GM18519 (cell line): ENCODE measurements at regions not wholly inside any gene's neighbourhood (a gene's known extent, or its start where the extent isn't known, plus 50 kb on each side); places are given as distances from the start of the nearest gene placed in this dataset.
"Not testable (repeated sequence)": the region's sequence is repeated elsewhere in the genome, so short reads cannot be mapped to it uniquely, and the experiment has no call there.

Experiments
- ATAC-seq: cut with Tn5 transposase; IDR thresholded peaks from one replicate; pipeline ENCODE4 v1.9.1; 2021; ENCODE audit warnings: mild to moderate bottlenecking, moderate library complexity; ENCODE audit not compliant: unreplicated experiment, low FRiP score

DNA sequence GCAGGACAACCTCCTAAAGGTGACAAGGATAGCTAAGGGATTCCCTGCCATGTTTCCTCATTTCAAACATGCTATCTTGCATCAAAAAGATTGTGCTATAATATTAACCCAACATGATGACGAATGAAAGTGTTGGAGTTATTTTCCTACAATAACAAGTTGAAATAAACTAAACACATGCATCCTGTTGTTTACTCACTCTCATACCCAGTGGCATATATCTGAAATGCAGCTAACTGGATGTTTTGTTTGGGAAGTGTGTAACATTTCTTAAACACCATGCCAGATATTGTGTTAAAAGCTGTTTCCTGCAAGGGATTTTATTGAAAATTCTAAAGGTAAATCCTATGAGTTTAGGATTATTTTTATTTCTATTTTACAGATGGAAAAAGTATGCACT lies 139.6 kb downstream of the TFPI2 start:
- no peak for ATAC-seq

DNA sequence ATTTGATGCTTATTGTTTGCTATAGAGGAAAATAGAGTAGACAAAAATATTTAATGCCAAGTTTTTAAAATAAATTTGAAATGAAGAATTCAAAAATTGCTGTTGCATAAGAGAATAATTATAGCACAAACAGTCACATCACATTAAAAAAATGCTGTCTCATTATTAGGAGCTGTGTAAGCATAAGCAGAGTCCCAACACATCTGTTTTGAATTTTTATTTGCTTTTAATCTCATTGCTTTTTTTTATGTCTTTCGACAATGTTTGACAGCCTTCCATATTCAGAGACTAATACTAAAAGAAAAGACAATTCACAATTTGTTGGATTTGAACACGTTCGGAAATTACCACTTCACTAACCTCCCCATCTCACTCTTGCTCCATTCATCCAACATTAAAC lies 143.5 kb downstream of the TFPI2 start:
- ATAC-seq, result no peak

DNA sequence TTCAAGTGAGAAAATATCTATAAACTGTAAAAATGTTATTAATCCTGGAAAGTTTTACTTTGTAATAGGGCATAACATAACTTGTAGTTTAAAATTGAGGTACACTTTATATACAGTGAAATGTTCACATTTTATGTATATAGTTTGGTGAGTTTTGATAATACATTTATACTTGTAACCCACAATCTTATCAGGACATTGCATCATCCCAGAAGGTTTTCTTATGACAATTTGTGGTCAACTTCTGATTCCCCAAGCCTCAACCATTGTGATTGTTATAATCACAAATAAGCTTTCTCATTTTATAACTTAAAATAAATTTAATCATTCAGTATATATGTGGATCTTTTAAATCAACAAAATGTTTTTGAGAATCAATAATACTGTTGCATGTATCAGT lies 151.1 kb downstream of the TFPI2 start:
- ATAC-seq, result no peak

DNA sequence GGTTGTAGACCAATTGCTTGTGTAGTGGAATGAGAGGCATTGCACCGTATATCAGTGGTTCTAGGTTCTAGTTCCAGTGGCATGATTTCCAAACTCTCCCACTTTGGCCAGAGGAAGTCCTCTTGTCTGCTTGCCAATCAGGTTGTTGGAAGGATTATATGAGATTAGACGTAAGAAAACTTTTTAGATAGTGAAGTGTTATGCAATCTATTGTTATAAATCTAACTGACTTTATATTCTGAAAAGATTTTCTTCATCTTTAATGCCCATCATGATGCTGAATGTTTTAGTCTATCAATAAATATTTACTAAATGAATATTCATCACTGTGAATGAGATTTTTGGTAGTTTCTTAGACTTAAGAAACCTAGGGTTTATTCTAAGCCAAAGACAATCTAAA lies 152.6 kb downstream of the TFPI2 start:
- ATAC-seq, result no peak

DNA sequence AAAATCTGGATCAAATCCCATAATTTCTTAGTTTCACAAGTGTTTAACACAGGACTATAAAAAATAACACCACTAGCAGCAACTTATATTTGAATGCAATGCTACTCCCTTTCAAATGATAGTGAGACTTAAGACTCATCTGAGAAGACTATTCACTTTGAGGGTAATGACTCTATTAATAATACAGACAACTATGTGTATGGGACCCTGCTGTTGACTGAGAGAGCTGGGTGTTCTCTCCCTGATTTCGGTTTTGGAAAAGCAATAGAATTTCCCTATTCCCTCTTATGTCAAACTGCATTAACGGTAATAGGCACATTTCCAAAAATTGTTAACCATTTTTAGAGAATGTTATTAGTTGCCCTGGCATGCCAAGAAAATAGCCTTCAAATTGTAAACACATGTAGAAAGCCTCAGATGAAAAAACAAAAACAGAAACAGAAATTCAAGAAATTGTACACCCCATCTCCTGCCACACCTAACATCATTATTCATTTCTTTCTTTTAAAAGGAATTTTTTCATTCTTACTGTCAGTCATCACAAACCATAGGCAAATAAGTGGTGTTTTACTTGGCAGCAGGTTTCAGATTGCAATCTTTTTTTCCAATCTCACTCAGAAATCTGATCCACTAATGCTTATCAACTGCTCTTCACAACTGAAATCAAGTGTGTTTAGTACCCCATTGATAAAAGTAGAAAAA lies 153.7 kb downstream of the TFPI2 start:
- no peak for ATAC-seq

DNA sequence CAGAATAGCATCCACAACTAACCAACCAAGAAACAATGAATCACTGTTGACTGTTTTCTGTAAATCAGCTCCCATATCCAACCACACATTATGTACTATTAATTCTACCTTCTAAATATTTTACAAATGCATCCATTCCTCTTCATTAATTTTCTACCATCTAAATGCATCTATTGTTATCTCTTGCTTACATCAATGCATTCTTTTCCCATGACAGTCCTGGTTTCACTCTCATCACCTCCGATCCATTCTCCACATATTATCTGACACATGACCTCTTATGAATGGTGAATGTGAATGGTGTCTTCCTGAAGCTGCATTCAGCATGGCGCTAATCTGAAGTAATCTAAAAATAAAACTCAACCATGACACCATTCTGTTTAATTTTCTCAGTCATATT lies 153.8 kb upstream of the CALCR start:
- ATAC-seq, result no peak

DNA sequence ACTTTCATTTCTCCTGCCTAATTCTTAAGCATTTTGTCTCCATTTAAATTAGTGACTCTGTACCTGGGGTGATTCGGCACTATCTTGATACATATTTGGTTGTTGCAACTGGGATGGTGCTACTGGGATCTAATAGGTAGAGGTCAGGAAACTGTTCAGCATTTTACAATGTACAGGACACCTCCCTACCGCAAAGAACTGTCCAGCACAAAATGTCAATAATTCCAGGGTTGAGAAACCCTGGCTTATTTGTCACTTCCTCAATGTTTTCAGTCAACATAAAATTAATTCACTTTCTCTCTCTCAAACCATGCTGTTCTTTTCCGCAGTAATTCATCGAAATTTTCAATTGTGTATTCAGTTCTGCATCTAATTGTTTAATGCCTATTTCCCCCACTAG lies 151.4 kb upstream of the CALCR start:
- ATAC-seq, result no peak

DNA sequence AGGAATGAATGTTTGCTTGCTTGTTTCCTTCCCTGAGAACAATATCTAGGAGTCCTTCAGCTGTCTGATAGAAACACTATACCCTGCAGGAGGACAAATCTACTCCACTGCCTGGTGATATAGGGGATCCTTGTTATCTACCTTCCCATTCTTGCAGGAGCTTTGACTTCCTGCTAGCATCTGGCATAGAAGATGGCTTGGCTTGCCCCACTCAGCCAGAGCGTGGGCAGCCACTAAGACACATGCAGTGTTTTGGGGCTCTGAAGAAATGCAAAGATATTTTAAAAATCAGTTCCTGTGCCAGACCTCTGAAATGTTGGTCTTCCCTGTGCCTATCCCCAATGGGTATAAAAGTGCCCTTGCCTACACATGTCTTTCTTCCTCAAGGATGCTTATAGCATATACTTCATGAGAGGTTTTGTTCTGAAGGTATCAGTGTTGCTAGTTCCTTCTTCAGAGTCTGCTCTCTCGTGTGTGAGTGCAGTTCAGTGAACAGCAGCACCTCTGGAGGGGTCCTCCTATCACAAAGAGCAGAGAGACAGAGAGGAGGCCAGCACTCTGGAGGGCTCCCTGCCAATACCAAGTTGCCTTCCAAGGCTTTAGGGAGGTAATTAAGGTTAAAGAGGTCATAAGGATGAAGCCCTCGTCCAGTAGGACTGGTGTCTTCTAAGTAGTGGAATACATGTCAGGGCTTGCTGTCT lies 149.1 kb upstream of the CALCR start:
- ATAC-seq, result no peak

DNA sequence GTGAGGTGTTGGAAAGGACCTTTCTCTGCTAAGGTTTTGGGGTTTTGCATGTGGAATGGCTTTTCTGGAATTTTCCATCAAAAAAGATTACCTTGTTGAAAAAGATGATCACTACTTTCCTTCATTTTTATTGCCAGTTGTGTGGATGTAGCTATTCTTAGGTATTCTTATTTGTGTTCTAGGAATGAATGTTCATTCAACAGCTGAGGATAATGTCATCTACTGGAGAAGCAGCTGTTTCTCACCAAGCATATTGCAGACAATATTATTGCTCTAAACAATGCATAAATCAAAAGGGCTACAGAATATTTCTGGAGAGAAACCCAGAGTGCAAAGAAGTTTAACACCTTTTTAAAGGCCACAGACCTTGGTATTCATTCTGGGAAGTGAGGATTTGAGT lies 145.6 kb upstream of the CALCR start:
- ATAC-seq, result no peak

DNA sequence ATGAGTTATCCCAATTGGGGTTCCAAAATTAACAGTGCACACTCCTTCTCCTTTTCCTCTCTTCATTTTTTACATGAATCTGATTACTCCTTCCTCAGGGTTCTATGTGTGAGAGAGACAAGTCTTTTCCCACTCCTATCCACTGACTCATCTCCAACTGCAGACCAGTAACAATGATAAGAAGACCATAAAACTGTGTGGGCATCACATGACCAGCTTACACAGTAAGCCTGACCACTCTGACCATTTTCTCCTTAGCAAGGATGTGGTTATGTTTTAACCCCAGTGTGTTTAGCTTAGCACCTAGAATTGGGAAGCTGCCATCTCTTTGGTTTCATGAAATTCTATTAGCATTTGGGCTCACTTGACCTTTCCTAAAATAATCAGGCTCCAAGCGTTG lies 145.0 kb upstream of the CALCR start:
- no peak for ATAC-seq

DNA sequence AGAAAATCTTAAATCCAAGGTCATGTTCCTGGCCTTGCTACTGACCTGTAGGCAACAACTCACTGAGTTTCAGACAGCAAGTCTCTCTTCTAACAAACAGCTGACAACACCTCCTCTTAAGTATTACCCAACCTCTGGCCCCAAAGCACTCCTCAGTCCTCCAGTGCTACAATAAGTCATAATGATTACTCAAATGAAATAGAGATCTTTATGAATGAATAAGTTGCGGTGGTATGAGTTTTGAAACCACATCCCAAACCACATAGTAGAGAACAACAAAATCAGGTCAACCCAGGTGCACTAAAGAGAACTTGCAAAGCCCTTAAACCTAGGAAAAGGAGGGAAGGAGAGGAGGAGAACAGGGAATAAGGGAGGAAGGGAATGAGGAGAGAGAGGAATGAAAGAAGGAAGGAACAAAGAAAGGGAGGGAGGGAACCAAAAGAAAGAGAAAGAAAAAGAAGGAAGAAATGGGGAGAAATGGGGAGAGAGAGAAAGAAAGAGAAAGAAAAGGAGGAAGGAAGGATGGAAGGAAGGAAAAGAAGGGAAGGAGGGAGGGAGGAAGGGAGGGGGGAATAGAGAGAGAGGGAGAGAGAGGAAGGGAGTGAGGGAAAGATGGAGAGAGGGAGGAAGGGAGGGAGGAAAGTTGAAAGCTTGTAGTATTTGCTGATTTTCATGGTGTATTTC lies 142.8 kb upstream of the CALCR start:
- ATAC-seq, result no peak

DNA sequence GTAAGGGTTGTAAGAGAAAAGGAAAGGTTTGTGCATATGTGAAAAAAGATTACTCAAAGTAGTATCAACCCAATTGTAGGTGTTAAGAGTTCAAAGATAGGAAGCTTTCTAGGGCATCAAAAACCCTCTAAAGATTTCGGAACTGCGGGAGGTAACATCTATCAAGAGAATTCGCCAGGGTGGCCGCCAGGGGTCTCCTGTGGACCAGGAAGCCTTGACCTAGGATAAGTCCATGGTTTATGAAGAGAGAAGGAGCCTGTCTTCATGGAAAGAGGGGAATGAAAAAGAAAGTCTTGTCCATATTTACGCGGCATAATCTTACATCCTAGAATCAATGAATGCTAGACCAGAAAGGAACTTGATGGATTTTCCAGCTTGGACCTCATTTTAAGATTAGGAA lies 140.7 kb upstream of the CALCR start:
- no peak for ATAC-seq

DNA sequence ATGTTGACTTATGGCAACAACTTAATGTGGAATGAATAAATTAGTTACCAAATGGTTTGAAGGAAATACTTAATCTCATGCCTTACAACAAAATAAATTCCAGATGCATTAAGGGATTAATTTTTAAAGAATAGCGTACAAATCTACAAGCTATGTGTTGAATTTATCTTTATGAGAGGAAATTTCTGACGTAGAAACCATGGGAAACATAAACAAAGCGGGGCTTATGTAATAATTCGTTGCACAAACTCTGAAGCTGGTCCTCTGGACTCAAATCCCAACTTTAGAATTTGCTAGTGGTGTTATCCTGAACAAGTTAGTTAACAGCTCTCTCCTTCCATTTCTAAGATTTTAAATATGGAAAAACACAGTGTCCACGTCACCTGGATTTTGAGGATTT lies 137.4 kb upstream of the CALCR start:
- ATAC-seq, result no peak

DNA sequence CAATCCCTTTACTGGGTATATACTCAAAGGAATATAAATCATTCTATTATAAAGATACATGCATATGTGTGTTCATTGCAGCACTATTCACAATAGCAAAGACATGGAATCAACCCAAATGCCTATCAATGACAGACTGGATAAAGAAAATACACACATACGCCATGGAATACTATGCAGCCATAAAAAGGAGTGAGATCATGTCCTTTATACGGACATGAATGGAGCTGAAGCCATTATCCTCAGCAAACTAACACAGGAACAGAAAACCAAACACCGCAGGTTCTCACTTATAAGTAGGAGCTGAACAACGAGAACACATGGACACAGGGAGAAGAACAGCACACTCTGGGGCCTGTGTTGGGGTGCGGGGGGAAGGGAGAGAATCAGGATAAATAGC lies 133.7 kb upstream of the CALCR start:
- ATAC-seq, result not testable (repeated sequence)

DNA sequence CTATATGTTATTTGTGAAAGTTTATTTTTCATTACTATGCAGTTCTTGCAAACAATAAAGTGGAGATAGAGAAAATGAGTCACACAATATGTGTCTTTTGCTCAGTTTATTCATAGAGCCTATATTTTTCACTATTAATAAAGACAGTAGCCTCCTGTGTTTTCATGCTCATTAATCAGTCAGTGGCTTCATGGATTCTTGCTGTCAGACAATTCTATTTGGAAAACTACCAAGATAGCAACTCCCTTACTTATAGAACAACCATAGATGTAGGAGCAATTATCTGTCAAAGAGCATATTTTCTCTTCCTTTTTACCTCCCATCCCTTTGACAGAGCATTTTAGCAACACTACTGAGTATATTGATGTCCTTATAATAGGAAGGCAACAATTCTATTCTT lies 132.7 kb upstream of the CALCR start:
- no peak for ATAC-seq

DNA sequence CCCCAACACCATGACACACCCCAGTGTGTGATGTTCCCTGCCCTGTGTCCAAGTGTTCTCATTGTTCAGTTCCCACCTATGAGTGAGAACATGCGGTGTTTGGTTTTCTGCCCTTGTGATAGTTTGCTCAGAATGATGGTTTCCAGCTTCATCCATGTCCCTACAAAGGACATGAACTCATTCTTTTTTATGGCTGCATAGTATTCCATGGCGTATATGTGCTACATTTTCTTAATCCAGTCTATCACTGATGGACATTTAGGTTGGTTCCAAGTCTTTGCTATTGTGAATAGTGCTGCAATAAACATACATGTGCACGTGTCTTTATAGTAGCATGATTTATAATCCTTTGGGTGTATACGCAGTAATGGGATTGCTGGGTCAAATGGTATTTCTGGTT lies 131.6 kb upstream of the CALCR start:
- not testable (repeated sequence) for ATAC-seq

DNA sequence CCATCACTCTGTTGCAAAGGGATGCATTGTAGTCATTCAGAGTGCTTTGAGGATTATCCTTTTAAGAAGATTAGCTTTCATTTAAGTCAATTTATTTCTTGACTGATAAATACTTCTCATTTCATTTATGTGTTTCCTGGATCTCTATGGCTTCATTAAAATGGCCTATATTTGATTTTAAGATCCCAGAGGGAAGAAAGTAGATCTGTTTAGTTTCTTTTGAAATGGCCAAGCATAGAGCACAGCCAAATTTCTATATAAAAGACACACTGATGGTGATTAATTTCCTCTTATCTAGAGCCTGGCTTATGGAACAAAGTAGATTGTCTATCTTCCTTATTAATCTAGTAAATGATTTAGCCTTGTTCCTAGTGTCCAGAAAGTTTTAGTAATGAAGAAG lies 129.7 kb upstream of the CALCR start:
- no peak for ATAC-seq

DNA sequence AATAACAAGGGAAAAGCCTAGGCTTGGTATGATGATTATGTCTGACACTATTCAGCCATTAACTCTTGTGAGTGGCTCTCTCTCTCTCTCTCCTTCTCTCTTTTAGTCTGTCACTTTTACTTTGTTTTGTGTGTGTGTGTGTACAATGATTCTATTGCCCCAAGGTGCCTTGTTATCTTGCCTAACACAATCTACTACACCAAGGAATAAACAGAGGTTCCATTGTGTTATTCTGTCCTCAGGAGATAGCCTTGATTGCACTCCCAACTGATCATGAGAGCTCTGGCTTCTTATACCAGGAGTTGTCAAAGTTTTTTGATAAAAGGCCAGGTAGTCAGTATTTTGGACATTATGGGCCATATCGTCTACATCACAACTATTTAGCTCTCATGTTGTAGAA lies 123.4 kb upstream of the CALCR start:
- no peak for ATAC-seq

DNA sequence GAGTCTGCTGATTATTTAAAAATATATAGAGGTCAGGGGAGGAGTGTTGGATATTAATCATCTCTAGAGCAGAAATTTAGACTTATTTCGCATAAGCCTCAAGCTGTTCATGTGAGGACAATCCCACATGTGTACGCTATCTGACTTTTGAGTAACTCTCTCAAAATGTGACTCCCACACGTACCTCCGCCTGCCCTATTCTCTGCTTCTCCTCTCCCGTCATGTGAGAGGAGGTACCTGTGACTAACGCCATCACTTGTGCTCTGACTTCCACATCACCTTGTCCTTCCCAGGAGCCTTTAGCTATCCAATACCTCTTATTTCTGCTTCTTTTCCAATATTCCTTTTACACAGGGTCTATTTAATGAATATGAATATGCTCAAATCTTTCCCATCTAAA lies 119.3 kb upstream of the CALCR start:
- no peak for ATAC-seq

DNA sequence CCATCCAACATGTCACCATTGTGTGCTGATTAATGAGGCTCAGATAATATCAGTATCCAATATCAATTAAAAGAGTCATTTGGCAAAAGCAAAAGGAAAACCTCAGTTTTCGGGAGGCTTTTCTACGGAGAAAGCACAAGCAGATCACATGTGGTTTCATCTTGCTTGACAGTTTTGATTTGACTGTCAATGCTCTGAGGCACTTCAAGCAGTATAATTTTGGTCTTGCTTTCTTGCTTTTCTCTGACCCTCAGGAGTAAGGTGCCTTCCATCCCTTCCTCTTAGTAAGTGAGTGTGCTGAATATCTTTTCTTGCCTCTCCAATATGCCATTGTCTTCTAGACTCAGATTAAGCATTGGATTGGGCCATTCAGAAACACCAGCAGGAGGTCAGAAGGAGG lies 115.5 kb upstream of the CALCR start:
- ATAC-seq, result no peak

DNA sequence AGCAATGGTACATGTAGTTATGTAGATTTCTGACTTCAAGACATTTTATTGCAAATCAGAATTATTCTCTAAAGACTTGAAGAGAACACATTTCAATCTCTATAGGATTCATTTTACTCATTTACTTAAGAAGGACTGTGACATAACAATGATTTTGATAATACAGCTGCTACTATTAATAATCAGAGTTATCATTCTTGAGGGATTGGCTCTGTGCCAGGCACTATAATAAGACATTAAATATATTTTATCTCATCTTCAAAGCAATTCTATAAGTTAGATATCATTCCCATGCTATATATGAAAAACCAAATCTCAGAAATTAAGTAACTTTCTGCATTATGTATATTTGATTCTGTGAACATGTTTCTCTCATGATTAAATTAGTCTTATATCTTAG lies 103.7 kb upstream of the CALCR start:
- ATAC-seq, result no peak
